Ovary (tissue), 7 donors: ENCODE measurements at regions not wholly inside any gene's neighbourhood (a gene's known extent, or its start where the extent isn't known, plus 50 kb on each side); places are given as distances from the start of the nearest gene placed in this dataset. TPM values are rescaled to one million over a fixed set of nuclear protein-coding genes. Genes with fewer than 3 reads are reported as not detected.
"Not testable (repeated sequence)": the region's sequence is repeated elsewhere in the genome, so short reads cannot be mapped to it uniquely, and the experiment has no call there.

Experiments
- DNase-seq, 5 donors: peaks; one replicate each; pipeline ENCODE4 v3.0.0-alpha.2; 2019 to 2020
- H3K27ac ChIP-seq, 2 donors: fragments of 200-600 bp; one replicate each; pipeline versions ENCODE4 v1.5.1 to v1.8.0; 2019 to 2022
- H3K27me3 ChIP-seq: fragments of 200-600 bp; one replicate; pipeline ENCODE4 v1.8.0; 2022
- H3K36me3 ChIP-seq: fragments of 200-600 bp; sonication (generic); one replicate; pipeline ENCODE4 v1.5.1; 2019
- H3K4me1 ChIP-seq: one replicate; pipeline ENCODE4 v1.8.1; 2013; ENCODE audit warnings: mild to moderate bottlenecking, moderate library complexity; ENCODE audit not compliant: insufficient read depth
- H3K4me3 ChIP-seq: fragments of 200-600 bp; sonication (generic); one replicate; pipeline ENCODE4 v1.5.1; 2017
- H3K9me3 ChIP-seq, 2 donors: fragments of 200-600 bp in 1 of 2; sonication (generic) in 1 of 2; one replicate each; pipeline versions ENCODE4 v1.5.1 to v1.8.1; 2013 to 2019; ENCODE audit warnings: mild to moderate bottlenecking in 1 of 2, moderate library complexity in 1 of 2
- WGBS, 3 donors: extraction: QIAGEN DNeasy Blood & Tissue Kit in 1 of 3; methylation state at CpG; one replicate each; pipeline versions ENCODE4 v1.1.5 to v1.1.7; 2013 to 2017; 5-methylcytosine and 5-hydroxymethylcytosine counted together
- intact Hi-C, 4 donors: fragments of 100-400 bp; cut with DNase I; formaldehyde crosslinking; loops; one replicate each; pipeline versions ENCODE4 v1.11.0 to v1.15.1; 2022 to 2023
- small RNA-seq: library from RNA; depleted of rRNA; stranded (forward); fragments of <200 nt; gene quantifications from one replicate; pipeline ENCODE3, GENCODE V24; 2016
- donor health status: DM: no; HTN: no; CAD: no; lungs with moderate emphysema.
- donor health status: DM: no; HTN: no; CAD: no.
- donor health status: Bipolar disorder and iron deficiency.
- donor health status: DM: no; HTN: no; CAD: no.
- donor health status: DM: yes; HTN: yes; CAD: no.

GRCh38 chr15:20785151-20785936 lies 80.8 kb downstream of the POTEB2 start:
- H3K27ac ChIP-seq, H3K9me3 ChIP-seq, H3K27me3 ChIP-seq, H3K36me3 ChIP-seq, intact Hi-C loops, H3K4me3 ChIP-seq, H3K4me1 ChIP-seq, DNase-seq: not testable (repeated sequence)
- WGBS, 3 donors: 36% methylated on average over 9 of the region's 42 CpGs; no CpG with 5 or more reads in 2 of the 3 donors

GRCh38 chr15:20783598-20784184 lies 82.4 kb downstream of the POTEB2 start:
- H3K27ac ChIP-seq, intact Hi-C loops, H3K9me3 ChIP-seq, H3K36me3 ChIP-seq, H3K27me3 ChIP-seq, H3K4me1 ChIP-seq, H3K4me3 ChIP-seq: not testable (repeated sequence)
- 14% methylated on average over 12 of the region's 36 CpGs; no CpG with 5 or more reads in 2 of the 3 donors for WGBS, 3 donors
- peak in 1 of 5 donors; percentile 24 for DNase-seq

GRCh38 chr15:20775412-20775811 lies 90.7 kb downstream of the POTEB2 start:
- intact Hi-C loops, H3K4me3 ChIP-seq, H3K4me1 ChIP-seq, DNase-seq, H3K27me3 ChIP-seq, H3K36me3 ChIP-seq, H3K9me3 ChIP-seq, H3K27ac ChIP-seq: not testable (repeated sequence)
- no CpG with 5 or more reads among the region's 41 CpGs for WGBS, 3 donors

- H3K27me3 ChIP-seq, H3K27ac ChIP-seq, H3K4me1 ChIP-seq, H3K9me3 ChIP-seq, H3K36me3 ChIP-seq, intact Hi-C loops, H3K4me3 ChIP-seq, DNase-seq: not testable (repeated sequence)
- 14% methylated on average over 1 of the region's 2 CpGs; no CpG with 5 or more reads in 2 of the 3 donors for WGBS, 3 donors
Measured at GRCh38 chr15:20767943-20768342, 98.2 kb downstream of the POTEB2 start.

GRCh38 chr15:20762422-20762821 lies 103.7 kb downstream of the POTEB2 start:
- H3K27ac ChIP-seq, H3K9me3 ChIP-seq, H3K27me3 ChIP-seq, H3K4me1 ChIP-seq, H3K4me3 ChIP-seq, H3K36me3 ChIP-seq, DNase-seq, intact Hi-C loops: not testable (repeated sequence)
- WGBS, 3 donors: 77 to 83% methylated on average over 3 of the region's 3 CpGs; no CpG with 5 or more reads in 1 of the 3 donors

- H3K27ac ChIP-seq, H3K27me3 ChIP-seq, H3K36me3 ChIP-seq, H3K4me1 ChIP-seq, H3K9me3 ChIP-seq, H3K4me3 ChIP-seq, DNase-seq, intact Hi-C loops: not testable (repeated sequence)
- WGBS, 3 donors: 40% methylated on average over 1 of the region's 10 CpGs; no CpG with 5 or more reads in 2 of the 3 donors
Measured at GRCh38 chr15:20756440-20756839, 109.7 kb downstream of the POTEB2 start.

GRCh38 chr15:20755665-20756398 lies 110.3 kb downstream of the POTEB2 start:
- intact Hi-C loops, H3K4me1 ChIP-seq, H3K4me3 ChIP-seq, H3K27ac ChIP-seq, H3K9me3 ChIP-seq, H3K36me3 ChIP-seq, H3K27me3 ChIP-seq: not testable (repeated sequence)
- 6 to 25% methylated on average over 7 to 26 of the region's 65 CpGs; no CpG with 5 or more reads in 1 of the 3 donors for WGBS, 3 donors
- peak in 3 of 5 donors; percentile 15 to 30 (median 22) for DNase-seq

GRCh38 chr15:20733493-20733892 lies 132.6 kb downstream of the POTEB2 start:
- H3K4me3 ChIP-seq, H3K27ac ChIP-seq, H3K27me3 ChIP-seq, H3K36me3 ChIP-seq, H3K4me1 ChIP-seq, DNase-seq, H3K9me3 ChIP-seq, intact Hi-C loops: not testable (repeated sequence)
- 16 to 28% (median 18%) methylated on average over 1 of the region's 1 CpG for WGBS, 3 donors

Small RNAs in the stretch of these regions (small RNA-seq; reads per million reads assigned to genes)
- not detected for gene RNU6-498P
